Activated gamma-delta T cell treated with anti-CD3 and anti-CD28 coated beads, Interleukin-2, amount 50 U/mL, for 16 hours (primary cell): ENCODE measurements at regions not wholly inside any gene's neighbourhood (a gene's known extent, or its start where the extent isn't known, plus 50 kb on each side); places are given as distances from the start of the nearest gene placed in this dataset.

Experiments
- DNase-seq: peaks from one replicate; pipeline ENCODE4 v3.0.0-alpha.2; 2020; ENCODE audit warnings: low read depth

- DNase-seq, result no peak
Measured at GRCh38 chr1:56355918-56356317, 223.4 kb downstream of the PLPP3 start.

- DNase-seq, result no peak
Measured at GRCh38 chr1:56355422-56355821, 223.9 kb downstream of the PLPP3 start.

GRCh38 chr1:56345831-56346230, 233.5 kb downstream of the PLPP3 start:
- no peak for DNase-seq

- no peak for DNase-seq
Measured at GRCh38 chr1:56340977-56341376, 238.4 kb downstream of the PLPP3 start.

GRCh38 chr1:56339786-56340465, 239.4 kb downstream of the PLPP3 start:
- DNase-seq, result no peak

GRCh38 chr1:56339093-56339492, 240.3 kb downstream of the PLPP3 start:
- no peak for DNase-seq

- no peak for DNase-seq
Measured at GRCh38 chr1:56336982-56337381, 242.4 kb downstream of the PLPP3 start.

- DNase-seq, result no peak
Measured at GRCh38 chr1:56335394-56335793, 244.0 kb downstream of the PLPP3 start.

- DNase-seq, result no peak
Measured at GRCh38 chr1:56334047-56334446, 245.3 kb downstream of the PLPP3 start.

- no peak for DNase-seq
Measured at GRCh38 chr1:56333461-56333860, 245.9 kb downstream of the PLPP3 start.

- DNase-seq, result no peak
Measured at GRCh38 chr1:56331892-56332567, 247.3 kb downstream of the PLPP3 start.

- no peak for DNase-seq
Measured at GRCh38 chr1:56331207-56331891, 248.0 kb downstream of the PLPP3 start.

GRCh38 chr1:56330391-56331026, 248.9 kb downstream of the PLPP3 start:
- no peak for DNase-seq

GRCh38 chr1:56329970-56330369, 249.4 kb downstream of the PLPP3 start:
- no peak for DNase-seq

GRCh38 chr1:56327195-56327594, 252.2 kb downstream of the PLPP3 start:
- no peak for DNase-seq

- no peak for DNase-seq
Measured at GRCh38 chr1:56326056-56326455, 253.3 kb downstream of the PLPP3 start.

- no peak for DNase-seq
Measured at GRCh38 chr1:56324504-56324903, 254.9 kb downstream of the PLPP3 start.

- no peak for DNase-seq
Measured at GRCh38 chr1:56322211-56322610, 257.2 kb downstream of the PLPP3 start.

- no peak for DNase-seq
Measured at GRCh38 chr1:56321150-56321490, 258.2 kb downstream of the PLPP3 start.

- no peak for DNase-seq
Measured at GRCh38 chr1:56320464-56321149, 258.8 kb downstream of the PLPP3 start.

GRCh38 chr1:56317722-56318121, 261.6 kb downstream of the PLPP3 start:
- no peak for DNase-seq

- DNase-seq, result no peak
Measured at GRCh38 chr1:56315293-56315942, 263.9 kb downstream of the PLPP3 start.
